Ramos (cell line): ENCODE measurements at regions not wholly inside any gene's neighbourhood (a gene's known extent, or its start where the extent isn't known, plus 50 kb on each side); places are given as distances from the start of the nearest gene placed in this dataset.
"Not testable (repeated sequence)": the region's sequence is repeated elsewhere in the genome, so short reads cannot be mapped to it uniquely, and the experiment has no call there.

Experiments used
- in situ Hi-C: fragments of 300-500 bp; cut with MboI; formaldehyde crosslinking; loops from one replicate; pipeline ENCODE4 v1.14.3; 2022; ENCODE audit warnings: low sequenced_read_pairs; ENCODE audit not compliant: unreplicated experiment

GRCh38 chr1:10905841-10906655 lies 106.4 kb upstream of the TARDBP start:
- in situ Hi-C loops = no loop called here

GRCh38 chr1:10906866-10907519 lies 105.5 kb upstream of the TARDBP start:
- in situ Hi-C loops = no loop called here

- in situ Hi-C loops = no loop called here
Measured at GRCh38 chr1:10908266-10908665, 104.2 kb upstream of the TARDBP start.

GRCh38 chr1:10909697-10910680 lies 102.5 kb upstream of the TARDBP start:
- in situ Hi-C loops = no loop called here

GRCh38 chr1:10910681-10911489 lies 101.6 kb upstream of the TARDBP start:
- in situ Hi-C loops = no loop called here

- in situ Hi-C loops = no loop called here
Measured at GRCh38 chr1:10911490-10912166, 100.8 kb upstream of the TARDBP start.

- in situ Hi-C loops = no loop called here
Measured at GRCh38 chr1:10912441-10912840, 100.0 kb upstream of the TARDBP start.

- in situ Hi-C loops = no loop called here
Measured at GRCh38 chr1:10914056-10914455, 98.4 kb upstream of the TARDBP start.

GRCh38 chr1:10915594-10915993 lies 96.9 kb upstream of the TARDBP start:
- in situ Hi-C loops = no loop called here

- in situ Hi-C loops = no loop called here
Measured at GRCh38 chr1:10916311-10916710, 96.1 kb upstream of the TARDBP start.

- in situ Hi-C loops = no loop called here
Measured at GRCh38 chr1:10916991-10917390, 95.5 kb upstream of the TARDBP start.

GRCh38 chr1:10917513-10918454 lies 94.7 kb upstream of the TARDBP start:
- in situ Hi-C loops = no loop called here

GRCh38 chr1:10918531-10918930 lies 93.9 kb upstream of the TARDBP start:
- in situ Hi-C loops = no loop called here

GRCh38 chr1:10920063-10920626 lies 92.3 kb upstream of the TARDBP start:
- in situ Hi-C loops = no loop called here

GRCh38 chr1:10922315-10923060 lies 90.0 kb upstream of the TARDBP start:
- in situ Hi-C loops = not testable (repeated sequence)

- in situ Hi-C loops = no loop called here
Measured at GRCh38 chr1:10924030-10924429, 88.4 kb upstream of the TARDBP start.

- in situ Hi-C loops = no loop called here
Measured at GRCh38 chr1:10928654-10929053, 83.8 kb upstream of the TARDBP start.
